ENCODE measurements at regions not wholly inside any gene's neighbourhood (a gene's known extent, or its start where the extent isn't known, plus 50 kb on each side); places are given as distances from the start of the nearest gene placed in this dataset.
"Not testable (repeated sequence)": the region's sequence is repeated elsewhere in the genome, so short reads cannot be mapped to it uniquely, and the experiment has no call there.

DNA sequence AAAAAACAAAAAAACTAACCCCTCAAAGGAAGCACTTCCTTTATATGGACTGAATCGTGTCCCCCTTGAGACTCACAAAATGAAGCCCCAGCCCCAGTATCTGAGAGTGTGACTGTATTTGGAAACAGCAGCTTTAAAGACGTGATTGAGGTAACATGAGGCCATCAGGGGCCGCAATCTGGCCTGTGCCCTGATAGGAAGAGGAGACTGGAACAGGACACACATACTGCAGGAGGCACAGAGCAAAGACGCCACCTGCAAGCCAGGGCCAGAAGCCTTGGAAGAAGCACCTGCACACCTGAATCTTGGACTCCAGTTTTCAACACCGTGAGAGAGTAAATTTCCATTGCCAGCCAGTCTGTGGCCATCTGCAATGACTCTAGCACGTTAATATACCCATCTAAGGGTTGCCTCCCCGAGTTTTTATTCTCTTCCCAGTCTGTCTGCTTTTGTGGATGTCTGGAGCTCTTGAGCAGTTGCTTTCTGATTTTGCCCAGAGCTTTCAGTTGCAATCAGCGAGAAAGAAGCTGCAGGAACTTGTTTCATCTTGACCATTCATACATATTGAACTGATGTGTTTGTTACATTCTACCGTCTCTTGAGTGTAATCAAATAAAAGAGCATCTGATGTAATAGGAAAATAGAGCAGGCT, 775.8 kb upstream of the TPTE start:
- not testable (repeated sequence) for DNase-seq (ENCODE audit: low spot score)

GRCh38 chr21:9746311-9746710, 775.1 kb upstream of the TPTE start:
- not testable (repeated sequence) for DNase-seq (ENCODE audit: low spot score)

GRCh38 chr21:9746831-9747606, 774.4 kb upstream of the TPTE start:
- DNase-seq (ENCODE audit: low spot score) = not testable (repeated sequence)

DNA sequence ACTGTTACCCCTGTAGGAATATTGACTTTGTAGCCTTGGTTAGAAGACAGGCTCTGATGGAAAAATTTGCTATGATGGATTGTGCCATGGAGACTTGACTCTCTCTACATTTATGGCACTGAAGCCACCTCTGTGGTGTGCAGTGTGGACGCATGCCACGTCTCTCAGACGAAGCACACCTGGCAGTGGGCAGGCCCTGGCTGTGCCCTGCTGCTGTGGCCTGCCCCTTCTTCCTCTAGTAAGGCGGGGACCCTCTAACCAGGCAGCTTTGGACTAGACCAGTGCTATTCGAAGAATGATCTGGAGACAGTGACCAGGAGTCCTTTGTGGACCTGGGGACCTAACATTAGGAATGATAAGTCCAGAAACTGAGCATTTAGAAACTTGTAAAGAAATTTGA, 773.5 kb upstream of the TPTE start:
- DNase-seq (ENCODE audit: low spot score) = not testable (repeated sequence)

DNA sequence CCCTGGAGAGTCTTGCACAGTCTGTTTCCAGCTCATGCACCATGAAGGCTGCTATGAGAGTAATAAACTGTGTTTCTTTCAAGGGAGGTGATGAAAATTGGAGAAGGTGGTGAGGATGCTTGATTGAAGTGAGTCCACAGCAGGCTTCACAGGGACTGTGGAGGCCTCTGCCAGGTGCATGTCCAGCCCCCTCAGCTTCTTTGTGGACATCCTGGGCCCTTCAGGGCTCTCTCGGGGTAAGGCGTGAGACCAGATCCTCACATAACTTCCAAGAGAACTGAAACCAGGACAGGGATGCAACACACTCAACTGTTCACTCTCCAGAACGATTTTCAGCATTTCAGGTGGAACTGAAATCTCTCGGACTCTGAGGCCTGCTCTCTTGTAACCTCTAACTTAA, 772.9 kb upstream of the TPTE start:
- not testable (repeated sequence) for DNase-seq (ENCODE audit: low spot score)

DNA sequence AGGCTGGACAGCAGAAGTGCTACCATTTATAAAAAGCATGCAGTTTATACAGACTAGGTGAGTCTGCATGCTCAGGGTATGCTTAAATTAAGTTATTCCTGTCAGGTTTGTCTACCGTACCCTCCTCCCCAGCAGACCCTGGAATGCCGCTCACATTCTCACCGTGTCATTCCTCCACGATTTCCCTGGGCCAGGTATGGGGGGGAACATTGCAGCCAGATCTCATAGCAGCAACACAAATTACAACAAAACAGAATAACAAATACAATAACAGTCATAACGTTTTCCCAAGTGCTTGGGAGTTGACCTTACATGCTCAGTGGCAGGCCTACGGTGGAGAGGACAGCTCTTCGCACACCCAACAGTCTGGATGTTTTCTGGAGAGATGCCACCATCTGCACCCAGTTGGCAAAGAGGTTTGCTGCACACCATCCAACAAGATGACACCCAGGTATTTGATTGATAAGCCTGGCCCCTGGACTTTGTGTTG, 771.6 kb upstream of the TPTE start:
- DNase-seq (ENCODE audit: low spot score) = not testable (repeated sequence)

- no peak for DNase-seq (ENCODE audit: low spot score)
Observed at GRCh38 chr21:9750341-9751086, 770.9 kb upstream of the TPTE start.

DNA sequence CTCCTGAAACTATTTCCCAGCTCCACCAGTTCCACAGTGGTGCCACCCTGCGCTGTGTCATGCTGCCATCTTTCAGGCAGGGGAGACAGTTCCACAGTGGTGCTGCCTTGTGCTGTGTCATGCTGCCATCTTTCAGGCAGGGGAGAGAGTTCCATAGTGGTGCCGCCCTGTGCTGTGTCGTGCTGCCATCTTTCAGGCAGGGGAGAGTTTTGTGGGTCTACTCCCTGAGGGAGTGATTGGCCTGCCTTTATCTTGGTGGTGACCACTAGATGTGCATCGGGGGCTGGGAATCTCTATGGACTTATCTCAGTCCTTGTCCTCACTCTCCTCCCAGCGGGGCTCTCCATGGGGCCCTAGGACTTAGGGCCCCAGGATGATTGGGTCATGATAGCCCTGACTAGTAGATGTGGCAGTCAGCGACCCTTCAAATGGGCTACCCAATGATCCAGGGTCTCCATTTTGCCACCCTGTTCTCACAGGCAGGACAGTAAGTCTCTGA, 770.2 kb upstream of the TPTE start:
- not testable (repeated sequence) for DNase-seq (ENCODE audit: low spot score)

DNA sequence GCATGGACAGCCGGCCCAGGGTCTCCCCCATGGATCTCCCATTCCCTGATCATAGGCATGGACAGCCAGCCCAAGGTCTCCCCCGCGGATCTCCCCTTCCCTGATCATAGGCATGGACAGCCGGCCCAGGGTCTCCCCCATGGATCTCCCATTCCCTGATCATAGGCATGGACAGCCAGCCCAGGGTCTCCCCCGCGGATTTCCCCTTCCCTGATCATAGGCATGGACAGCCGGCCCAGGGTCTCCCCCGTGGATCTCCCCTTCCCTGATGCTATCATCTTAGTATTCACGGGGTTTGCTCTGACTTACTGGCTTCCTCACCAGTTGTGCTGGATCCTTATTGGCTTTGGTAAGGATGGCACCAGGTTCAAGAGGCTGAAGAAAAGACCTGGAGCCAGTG, 769.4 kb upstream of the TPTE start:
- not testable (repeated sequence) for DNase-seq (ENCODE audit: low spot score)

- not testable (repeated sequence) for DNase-seq (ENCODE audit: low spot score)
Observed at GRCh38 chr21:9753441-9753840, 767.9 kb upstream of the TPTE start.

DNA sequence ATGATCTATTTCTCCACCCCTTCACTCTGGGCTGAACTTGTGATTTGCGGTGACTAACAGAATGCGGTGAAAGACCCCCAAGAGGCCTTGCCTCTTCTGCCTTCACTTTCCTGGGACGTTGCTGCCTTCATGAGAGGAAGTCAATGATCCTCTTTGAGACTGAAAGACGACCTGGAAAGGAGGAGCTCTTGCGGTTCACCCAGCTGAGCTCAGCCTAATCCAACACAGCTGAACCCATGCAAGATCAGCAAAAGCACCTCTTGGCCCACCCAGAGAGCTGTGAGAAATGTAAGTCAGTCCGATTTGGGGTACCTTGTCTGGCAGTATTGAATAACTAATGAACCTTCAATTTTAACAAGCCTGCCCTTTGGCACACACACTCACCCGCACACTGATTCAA, 767.4 kb upstream of the TPTE start:
- no peak for DNase-seq (ENCODE audit: low spot score)

DNA sequence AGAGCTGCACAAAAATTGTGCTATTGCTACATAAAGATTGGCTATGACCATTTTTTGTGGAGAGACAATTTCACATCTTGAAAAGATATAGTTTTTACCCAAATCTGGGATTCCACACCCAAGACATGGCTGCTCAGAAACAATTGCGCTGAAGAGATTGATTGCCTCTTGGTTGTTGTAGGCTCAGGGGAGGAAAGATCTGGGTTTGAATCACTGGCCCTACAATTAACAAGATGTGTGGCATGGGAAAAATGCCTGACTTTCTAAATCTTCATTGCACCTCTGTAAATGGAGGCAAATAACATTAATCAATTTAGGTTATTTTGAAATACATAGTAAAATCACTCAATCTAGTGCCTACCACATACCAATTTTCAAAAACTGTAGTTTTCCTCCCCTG, 766.9 kb upstream of the TPTE start:
- DNase-seq (ENCODE audit: low spot score) = not testable (repeated sequence)

DNA sequence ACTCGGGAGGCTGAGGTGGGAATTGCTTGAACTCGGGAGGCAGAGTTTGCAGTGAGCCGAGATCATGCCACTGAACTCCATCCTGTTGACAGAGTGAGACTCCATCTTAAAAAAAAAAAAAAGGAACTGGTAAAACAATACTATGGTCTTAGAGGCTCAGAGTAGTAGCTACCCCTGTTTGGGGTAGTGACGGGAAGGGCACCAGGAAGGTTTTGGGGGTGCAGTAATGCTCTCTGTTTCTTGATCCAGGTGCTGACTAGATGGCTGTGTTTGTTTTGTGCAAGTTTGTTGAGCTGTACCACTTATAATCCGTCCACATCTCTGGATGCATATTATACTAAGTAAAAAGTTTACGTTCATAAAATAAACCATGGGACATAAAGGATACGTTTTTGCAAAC, 765.8 kb upstream of the TPTE start:
- no peak for DNase-seq (ENCODE audit: low spot score)

DNA sequence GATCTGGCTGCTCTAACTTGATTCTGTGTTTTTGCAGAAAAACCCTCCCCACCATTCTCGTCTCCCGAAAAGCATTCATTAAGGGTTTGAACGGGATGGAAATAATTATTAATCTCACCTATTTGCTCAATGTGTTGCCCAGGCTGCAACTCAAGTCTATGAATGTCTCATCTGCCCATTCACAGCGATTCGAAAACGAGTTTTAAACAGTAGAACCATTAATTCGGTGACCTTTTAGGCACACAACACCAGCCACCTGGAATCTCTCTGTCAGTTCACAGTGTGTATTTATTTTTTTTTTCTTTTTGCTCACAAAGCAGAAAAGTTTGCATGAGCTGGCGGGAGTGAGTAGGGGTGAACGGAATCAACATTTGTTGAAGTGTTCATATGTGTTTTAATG, 764.7 kb upstream of the TPTE start:
- DNase-seq (ENCODE audit: low spot score) = no peak

GRCh38 chr21:9757118-9757517, 764.3 kb upstream of the TPTE start:
- not testable (repeated sequence) for DNase-seq (ENCODE audit: low spot score)

GRCh38 chr21:9757572-9757971, 763.8 kb upstream of the TPTE start:
- not testable (repeated sequence) for DNase-seq (ENCODE audit: low spot score)

GRCh38 chr21:9758141-9758540, 763.2 kb upstream of the TPTE start:
- no peak for DNase-seq (ENCODE audit: low spot score)

GRCh38 chr21:9758888-9759287, 762.5 kb upstream of the TPTE start:
- DNase-seq (ENCODE audit: low spot score) = no peak

DNA sequence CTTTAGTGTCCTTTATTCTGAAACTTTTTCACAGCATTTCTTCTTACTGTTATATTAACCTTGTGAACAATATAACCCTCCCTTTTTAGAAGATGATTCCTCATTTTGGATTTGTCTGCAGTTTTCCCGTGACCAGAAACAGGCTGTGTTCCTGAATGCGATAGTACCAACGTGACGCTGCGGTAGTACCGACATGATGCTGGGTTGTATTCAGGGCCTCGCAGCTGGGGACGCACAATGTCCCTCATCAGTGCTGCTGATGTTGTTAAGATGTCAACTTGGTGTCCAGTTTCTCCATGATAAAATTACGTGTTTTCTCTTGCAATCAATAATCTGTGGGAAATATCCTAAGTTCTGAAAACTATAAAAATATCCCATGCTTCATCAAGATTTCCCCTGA, 761.4 kb upstream of the TPTE start:
- DNase-seq (ENCODE audit: low spot score) = no peak

GRCh38 chr21:9760398-9761074, 760.8 kb upstream of the TPTE start:
- DNase-seq (ENCODE audit: low spot score) = no peak

DNA sequence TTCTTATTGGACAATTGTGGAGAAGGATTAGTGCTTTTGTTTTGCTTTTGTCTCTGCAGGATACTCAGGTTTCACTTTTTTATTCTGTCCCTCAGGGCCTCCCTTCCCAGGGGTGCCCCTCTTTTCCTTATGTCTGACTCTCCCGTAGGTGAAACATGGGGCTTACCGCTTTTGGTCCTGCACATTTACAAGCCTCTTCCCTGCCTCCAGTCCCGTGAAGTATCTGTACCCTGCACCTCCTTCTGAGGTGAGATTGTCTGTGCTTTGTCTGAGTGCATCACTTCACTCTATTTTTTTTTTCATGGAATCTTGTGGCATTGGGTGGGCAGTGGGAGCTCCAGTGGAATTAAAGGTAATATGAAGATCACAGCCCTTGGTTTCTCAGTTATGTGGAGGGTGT, 758.1 kb upstream of the TPTE start:
- DNase-seq (ENCODE audit: low spot score) = no peak

- no peak for DNase-seq (ENCODE audit: low spot score)
Observed at GRCh38 chr21:9763807-9764206, 757.6 kb upstream of the TPTE start.
